HG03175 (cell line): ENCODE measurements at regions not wholly inside any gene's neighbourhood (a gene's known extent, or its start where the extent isn't known, plus 50 kb on each side); places are given as distances from the start of the nearest gene placed in this dataset.
"Not testable (repeated sequence)": the region's sequence is repeated elsewhere in the genome, so short reads cannot be mapped to it uniquely, and the experiment has no call there.

Experiments used
- ATAC-seq: cut with Tn5 transposase; IDR thresholded peaks from one replicate; pipeline ENCODE4 v1.9.1; 2021; ENCODE audit warnings: mild to moderate bottlenecking, moderate library complexity; ENCODE audit not compliant: unreplicated experiment

DNA sequence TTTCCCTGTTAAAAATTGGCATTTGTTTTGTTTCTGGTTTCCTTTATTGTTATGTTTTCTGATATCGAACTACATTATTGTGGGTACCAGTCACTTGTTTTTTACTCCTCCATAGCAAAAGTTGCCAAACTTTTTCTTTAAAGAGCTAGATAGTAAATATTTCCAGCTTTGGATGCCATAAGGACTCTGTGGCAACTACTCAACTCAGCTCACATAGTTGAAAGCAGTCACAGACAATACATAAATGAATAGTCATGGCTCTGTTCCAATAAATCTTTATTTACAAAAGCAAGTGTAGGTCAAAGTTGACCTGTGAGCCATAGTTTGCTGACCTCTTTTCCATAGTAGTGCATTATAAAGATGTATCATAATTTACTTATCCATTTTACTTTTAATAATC is 305.0 kb downstream of the RASEF start:
- ATAC-seq, result no peak

DNA sequence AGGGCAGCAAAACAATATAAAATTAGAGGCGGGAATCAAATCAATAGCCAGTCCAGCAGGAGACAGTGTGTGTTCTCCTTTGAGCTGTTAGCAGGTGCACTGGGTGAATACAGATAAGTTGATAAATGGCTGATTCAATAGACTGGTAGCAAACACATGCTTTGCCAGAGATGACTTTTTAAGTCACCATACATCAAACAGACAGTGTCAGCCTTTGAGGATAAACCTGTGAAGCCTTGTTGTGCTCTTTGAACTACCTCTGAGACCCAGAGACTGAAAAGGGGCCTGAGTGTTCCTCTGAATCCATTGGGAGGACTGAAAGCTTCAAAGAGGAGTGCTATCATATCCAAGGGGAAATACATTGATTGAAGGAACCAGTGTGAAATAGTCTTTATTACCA is 301.9 kb downstream of the RASEF start:
- no peak for ATAC-seq

DNA sequence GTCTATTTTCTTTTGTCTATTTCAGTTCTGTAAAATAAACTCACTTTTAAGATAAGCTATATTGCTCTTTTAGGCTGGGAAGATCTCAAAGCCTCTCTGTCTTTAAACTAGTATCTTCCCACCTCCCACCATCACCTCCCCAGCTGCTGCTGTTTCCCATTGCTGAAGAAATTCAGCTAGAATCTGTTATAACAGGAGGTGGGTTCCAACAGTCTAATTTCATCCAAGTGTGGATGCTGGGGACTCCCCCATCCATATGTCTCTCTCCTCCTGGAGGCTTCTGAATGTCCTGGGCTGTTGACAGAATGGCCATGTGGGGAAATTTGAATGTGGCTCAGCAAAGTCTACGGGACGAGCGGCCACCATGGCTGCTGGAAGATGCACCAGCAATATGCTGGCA is 301.0 kb downstream of the RASEF start:
- ATAC-seq, result no peak

DNA sequence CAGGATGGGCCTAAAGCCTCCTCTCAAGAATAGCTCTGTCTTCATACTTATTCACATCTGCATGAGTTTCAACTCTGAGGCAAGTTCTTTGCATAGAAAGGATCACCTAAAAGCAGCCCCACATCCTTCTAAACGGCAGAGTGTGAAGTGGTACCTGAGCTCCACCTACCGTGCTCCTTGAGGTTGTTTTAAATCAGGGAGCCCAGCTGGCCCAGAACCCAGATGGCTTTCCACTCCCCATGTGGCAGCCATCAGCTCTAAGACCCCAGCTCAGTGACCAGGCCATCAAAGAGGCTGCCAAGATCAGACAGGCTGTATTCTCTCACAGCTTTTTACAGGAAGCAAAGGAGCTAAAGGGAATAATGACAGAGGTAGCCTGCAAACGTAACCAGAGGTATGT is 299.3 kb downstream of the RASEF start:
- ATAC-seq, result no peak

DNA sequence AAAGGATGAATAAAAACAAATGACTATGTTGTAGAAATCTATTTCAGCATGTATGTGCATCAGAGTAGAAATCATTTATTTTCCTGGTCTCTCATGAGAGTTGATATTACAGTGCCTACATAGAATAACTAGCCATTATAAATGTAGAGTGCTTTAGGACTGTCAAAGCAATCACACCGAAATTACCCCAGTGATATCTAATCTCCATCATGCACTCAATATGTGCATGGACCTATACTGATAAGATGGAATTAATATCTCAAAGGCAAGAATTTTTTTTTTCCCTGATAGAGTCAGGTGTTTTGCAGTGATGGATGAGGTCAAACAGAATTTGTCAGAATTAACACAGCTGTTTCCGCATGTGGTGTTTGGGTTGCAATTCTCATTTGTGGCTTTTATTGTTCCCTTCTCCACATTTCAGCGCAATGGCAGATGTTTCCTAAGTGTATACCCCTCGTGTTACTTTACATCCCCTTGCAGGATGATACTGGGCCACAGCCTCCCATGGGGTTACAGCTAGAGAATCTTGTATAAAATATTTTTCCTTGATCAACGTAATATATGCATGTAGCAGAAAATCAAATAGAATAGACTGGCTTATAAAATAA is 298.8 kb downstream of the RASEF start:
- ATAC-seq, result no peak

DNA sequence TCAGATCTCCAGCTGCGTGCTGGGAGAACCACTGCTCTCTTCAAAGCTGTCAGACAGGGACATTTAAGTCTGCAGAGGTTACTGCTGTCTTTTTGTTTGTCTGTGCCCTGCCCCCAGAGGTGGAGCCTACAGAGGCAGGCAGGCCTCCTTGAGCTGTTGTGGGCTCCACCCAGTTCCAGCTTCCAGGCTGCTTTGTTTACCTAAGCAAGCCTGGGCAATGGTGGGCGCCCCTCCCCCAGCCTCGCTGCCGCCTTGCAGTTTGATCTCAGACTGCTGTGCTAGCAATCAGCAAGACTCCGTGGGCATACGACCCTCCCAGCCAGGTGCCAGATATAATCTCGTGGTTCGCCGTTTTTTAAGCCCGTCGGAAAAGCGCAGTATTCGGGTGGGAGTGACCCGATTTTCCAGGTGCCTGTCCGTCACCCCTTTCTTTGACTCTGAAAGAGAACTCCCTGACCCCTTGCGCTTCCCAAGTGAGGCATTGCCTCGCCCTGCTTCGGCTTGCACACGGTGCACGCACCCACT is 288.2 kb downstream of the RASEF start:
- not testable (repeated sequence) for ATAC-seq

DNA sequence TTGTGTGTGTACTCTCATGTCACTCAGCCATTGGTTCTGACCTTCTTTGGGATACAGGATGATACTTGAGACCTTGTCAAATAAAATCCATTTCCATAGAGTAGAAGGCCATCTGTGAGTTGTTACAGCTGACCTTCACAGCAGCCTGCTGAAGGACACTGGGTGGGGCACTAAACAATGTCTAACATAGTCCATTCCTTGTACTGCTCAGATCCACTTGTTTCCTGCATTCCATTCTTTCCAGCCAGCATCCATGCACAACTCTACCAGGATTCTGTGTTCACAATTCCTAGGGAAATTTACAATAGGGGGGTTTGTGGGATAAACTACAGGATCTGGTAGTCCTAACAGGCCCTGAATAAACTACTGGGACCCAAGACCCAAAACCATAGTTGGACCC is 286.4 kb downstream of the RASEF start:
- ATAC-seq, result no peak

DNA sequence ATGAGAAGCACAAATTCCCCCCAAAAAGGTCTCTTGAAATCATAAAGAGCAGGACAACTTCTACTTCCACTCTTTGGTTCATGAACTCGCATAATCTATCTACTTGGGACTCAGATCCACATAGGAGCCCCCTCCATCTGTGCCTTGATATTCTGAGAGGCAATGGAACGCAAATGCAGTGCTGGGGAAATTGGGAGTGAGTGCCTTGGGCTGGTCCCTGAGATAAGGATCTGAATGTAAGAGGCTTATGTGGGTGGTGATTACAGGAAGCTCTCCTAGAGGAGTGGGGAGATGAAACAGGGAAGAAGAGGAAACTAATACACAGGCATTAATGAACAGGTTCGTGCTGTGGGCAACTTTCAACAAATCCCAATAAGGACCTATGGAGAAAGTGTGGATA is 285.6 kb downstream of the RASEF start:
- ATAC-seq, result no peak

DNA sequence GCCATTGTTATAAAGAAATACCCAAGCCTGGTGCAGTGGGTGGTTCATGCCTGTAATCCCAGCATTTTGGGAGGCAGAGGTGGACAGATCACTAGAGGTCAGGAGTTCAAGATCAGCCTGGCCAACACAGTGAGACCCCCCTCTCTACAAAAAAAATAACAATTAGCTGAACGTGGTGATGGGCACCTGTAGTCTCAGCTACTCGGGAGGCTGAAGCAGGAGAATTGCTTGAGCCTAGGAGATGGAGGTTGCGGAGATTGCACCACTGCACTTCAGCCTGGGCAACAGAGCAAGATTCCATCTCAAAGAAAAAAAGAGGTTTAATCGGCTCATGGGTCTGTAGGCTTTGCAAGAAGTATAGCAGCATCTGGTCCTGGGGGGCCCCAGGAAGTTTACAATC is 284.0 kb downstream of the RASEF start:
- ATAC-seq, result not testable (repeated sequence)

DNA sequence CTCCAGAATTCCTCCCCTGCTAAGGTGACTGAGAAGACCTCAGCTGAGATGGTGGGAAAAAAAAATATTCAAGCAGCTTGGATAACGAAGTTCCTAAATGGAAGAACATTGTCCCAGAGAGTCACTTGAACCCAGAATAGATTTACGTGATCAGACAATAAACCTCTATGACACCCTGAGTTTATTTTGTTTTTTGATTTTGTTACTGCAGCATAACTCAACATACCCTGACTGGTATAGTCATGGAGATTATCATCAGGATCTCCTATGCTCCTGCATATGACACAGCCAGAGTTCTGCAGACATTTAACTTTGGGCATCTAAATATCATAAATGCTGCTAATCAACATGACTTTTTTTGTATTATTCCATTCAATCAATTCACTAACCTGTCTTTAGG is 282.9 kb downstream of the RASEF start:
- no peak for ATAC-seq

DNA sequence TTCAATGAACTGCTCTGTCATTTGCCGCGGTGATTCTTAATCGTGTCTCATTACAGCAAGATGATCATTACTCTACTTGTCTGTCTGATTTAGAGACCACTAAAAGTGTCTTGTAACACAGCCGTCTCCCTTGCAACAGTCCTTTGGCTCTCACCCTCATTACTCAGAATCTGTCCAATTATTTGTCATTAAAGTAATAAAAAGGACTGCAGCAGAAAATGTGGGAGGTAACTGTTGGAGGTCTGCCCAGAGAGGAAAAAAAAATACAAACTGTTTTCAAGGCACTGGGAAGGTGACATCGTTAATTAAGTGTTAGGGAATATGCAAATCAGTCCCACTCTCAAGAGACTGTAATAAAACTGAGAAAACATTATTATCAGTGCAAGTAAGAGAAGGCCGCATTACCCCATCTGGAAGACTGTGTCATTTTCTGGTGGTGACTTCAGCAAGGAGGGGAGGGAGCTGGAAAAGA is 281.0 kb downstream of the RASEF start:
- ATAC-seq, result no peak

DNA sequence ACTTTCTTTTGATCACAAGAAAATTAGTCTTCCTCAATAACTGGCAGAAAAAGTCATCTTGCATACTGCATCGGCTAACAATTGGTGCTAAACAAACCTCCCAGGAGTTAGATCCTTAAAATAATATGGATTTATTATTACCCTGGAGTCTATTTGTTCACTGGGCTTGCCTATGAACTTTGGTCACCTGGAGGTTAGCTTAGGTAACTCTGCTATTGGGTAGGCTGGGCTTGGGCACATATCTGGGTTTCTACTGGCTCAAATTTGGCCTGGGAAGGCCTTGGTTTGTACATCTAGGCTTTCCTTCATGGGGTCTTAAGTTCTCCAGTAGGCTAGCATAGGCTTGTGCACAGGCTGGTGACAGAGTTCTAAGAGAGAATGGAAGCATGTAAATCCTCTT is 279.9 kb downstream of the RASEF start:
- no peak for ATAC-seq

DNA sequence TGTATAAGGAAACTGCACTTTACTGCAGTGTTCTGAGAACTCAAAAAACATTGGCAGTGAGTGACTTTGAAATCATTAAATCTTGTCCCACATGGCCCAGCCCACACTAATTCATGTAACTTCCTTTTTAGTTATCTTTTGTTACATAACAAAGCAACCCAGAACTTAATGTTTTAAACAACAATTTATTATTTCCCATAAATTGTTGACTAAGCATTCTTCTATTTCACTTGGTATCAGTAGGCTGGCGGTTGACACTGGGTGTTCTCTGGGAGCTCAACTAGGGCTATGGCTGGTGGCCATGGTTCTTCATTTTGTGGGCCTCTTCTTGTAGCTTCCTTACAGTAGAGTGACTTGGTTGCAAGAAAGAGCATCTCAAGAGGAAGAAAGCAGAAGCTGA is 278.4 kb downstream of the RASEF start:
- no peak for ATAC-seq

DNA sequence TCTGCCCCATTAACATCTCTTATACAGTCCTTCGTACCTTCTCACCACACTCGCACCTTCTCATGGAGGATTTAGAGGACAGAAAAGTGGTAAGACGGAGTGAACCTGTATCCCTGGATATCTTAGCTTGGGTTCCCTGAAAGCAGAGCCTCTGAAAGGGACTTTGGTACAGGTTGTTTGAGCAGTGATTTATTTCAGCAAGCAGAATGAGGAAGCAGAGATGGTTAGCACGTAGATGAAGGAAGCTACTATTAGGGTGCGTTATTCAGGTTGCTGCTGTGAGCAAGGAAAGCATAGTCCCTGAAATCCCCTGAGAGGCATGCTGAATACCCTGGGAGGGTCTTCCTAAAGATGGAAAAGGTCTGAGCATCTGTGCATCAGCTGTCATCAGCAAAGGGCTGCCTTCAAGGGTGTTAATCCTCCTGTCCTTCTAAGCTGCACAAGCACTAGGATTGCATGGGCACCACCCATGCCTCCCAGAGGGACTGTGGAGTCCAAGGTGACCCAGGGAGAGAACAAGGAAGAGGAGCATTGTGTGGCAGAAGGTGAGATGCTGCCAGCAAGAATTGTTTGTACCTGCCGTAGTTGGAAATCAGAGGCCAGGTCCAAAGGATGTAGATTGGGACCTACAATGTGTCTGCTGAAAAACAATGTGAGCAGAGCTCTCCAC is 273.7 kb downstream of the RASEF start:
- no peak for ATAC-seq

DNA sequence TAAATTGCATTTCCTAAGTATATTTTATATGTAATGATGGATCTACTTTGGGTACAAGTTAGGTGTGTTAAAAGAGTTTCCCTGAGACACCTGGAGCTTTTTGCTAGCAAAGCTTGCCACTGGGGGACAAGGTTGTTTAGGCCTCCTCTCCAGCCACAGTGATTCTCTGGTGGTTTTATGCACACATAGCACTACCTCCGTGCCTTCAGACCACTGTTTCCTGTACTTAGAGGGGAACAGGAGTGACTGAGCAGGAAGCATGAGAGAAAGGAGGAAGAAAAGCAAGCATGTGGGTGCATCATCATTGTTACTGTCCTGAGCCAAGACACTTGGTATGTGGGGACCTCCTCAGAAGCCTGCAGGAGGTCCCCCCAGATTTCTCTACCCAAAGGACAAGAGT is 272.1 kb downstream of the RASEF start:
- ATAC-seq, result no peak

DNA sequence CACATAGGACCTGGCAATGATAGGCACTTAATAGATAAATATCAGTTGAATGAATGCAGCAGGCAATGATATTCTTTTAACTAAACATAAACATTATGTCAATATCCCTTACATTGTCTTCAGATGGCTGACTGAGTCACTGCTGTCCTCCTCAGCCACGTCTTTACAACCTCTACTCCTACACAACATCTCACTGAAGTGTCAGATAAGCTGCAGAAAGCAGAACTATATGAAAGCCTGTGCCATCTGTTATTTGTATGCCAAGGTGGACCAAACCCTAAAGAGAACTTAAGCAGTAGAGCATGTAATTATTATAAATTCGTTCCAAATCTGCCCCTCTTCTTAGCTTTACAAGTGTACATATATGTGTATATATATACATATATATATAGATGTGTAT is 271.2 kb downstream of the RASEF start:
- ATAC-seq, result no peak

DNA sequence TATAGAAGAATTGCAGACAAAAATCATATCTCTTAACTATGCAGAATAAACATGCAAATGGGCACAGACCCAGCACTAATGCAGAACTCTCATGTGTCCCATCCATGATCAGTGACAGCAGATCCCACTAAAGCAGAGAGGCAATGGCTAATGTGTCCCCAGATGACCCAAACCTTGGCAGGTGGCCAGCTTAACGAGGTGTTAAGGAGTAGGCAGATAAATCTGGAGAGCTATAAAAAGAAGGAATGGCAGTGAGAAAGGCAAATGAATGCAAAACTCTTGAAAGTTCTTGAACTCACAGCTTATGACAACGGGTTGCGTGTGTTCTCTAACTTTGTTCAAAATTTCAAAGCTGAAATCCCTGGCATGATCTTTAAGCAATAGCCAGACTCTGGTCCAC is 265.4 kb downstream of the RASEF start:
- ATAC-seq, result no peak

DNA sequence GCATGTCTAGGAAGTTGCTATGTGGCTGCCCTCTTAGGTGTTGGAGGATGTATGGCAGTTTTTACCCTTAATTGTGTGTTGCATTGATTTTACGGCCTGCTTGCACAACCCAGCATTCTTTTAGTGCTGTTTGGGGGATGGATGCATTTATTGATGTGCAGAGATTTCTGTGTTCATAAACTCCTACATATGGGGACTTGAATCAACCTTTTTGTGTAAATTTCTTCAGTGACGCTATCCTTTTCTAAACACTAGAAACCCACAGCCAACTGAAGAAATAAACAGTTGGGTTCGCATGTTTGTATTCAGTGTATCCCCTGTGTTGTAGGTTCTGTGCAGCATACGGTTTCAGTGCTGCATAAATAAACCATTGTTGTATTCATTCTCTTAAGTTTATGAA is 263.7 kb downstream of the RASEF start:
- ATAC-seq, result no peak

DNA sequence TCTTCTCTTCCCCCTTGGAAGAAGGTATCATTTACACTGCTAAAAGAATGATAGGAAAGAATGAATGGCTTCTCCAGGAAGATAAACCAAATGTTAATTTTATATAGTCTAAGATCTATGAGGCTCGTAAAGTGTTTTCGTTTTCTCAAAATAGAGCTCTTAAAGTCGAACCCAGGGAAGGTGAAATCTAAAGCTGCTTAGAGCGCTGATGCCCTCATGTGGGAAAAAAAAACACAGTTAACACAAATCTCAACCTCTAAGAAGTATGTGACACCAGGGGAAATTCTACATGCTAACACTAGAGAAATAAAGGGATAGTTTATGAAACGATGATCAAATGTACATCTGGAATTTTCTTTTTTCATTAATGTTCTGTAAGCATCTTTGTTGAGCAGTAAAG is 257.9 kb downstream of the RASEF start:
- no peak for ATAC-seq

DNA sequence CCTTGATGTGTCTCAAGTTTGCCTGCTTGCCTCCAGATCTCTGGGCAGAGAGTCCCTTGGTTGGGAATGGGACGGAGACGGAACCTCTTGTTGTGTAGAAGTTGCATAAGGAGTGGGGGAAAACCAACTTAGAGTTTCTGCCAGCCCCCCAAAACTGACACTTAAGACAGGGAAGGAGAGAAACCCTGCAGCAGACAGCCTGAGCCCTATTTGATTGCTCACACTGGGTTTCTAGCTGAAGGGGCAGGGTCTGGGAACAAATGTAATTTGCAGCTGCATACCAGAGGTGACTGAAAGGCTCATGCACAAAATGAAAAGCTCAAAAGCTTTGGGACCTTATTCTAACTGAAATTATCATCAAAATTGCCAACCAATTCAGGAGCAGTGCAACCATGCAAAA is 254.5 kb downstream of the RASEF start:
- ATAC-seq, result no peak

DNA sequence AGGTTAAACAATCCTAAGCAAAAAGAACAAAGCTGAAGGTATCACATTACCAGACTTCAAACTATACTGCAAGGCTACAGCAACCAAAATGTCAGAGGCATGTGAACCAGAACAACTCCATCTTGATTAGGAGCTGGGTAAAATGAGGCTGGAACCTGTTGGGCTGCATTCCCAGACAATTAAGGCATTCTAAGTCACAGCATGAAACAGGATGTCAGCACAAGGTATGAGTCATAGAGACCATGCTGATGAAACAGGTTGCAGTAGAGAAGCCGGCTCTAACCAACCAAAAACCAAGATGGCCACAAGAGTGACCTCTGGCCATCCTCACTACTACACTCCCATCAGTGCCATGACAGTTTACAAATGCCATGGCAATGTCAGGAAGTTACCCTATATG is 252.0 kb downstream of the RASEF start:
- no peak for ATAC-seq

DNA sequence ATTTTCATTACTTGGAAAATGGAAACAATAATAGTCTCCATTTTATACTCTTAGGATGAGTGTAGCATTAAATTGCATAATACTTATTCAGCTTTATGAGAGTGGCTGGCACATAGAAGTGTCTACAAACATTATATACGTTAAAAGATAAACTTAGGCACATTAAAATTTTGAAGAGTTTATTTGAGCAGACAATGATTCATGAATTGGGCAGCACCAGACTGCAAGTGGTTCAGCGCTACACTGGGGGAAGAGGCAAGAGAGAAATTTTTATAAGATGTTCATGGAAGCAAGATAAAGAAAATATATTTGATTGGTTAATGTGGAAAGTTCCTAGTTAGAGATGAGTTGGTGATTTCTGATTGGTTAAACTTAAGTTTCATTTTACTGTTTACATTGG is 243.7 kb downstream of the RASEF start:
- ATAC-seq, result no peak

DNA sequence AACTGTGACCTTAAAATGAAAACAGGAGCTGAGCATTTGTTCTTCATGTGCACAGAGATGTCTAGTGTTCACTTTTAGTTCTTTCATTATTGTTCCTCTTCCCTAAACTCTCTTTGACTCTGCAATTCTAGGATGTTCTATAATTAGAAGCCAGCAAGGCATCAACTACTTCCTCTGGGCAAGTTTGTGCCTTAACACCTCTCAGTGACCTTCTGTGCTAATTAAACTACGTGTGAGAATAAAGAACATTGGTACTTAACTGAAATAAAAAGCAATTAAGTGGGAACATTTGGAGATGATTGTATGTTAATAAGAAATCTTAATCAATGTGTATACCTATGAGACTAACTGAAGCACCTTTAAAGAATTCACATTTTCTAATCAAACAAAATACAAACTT is 242.8 kb downstream of the RASEF start:
- no peak for ATAC-seq
